Liver (tissue), 8 donors: ENCODE measurements at regions not wholly inside any gene's neighbourhood (a gene's known extent, or its start where the extent isn't known, plus 50 kb on each side); places are given as distances from the start of the nearest gene placed in this dataset.

Source experiments
- DNase-seq: peaks from one replicate; pipeline ENCODE4 v3.0.0-alpha.2; 2017; ENCODE audit warnings: low spot score
- H3K27ac ChIP-seq, 2 donors: one replicate each; pipeline ENCODE4 v1.7.0; 2013; ENCODE audit warnings: inconsistent platforms in 2 of 2, low read length in 2 of 2, control low read depth in 1 of 2, low read depth in 1 of 2, mild to moderate bottlenecking in 1 of 2
- H3K27me3 ChIP-seq, 4 donors: one replicate each; pipeline versions ENCODE4 v1.6.1 to v1.7.0; 2013; ENCODE audit warnings: low read length in 3 of 4, inconsistent platforms in 1 of 4, mild to moderate bottlenecking in 1 of 4, moderate library complexity in 1 of 4; ENCODE audit not compliant: control insufficient read depth in 4 of 4, insufficient read depth in 4 of 4
- H3K36me3 ChIP-seq, 4 donors: one replicate each; pipeline versions ENCODE4 v1.6.1 to v1.7.0; 2013; ENCODE audit warnings: low read length in 3 of 4, mild to moderate bottlenecking in 3 of 4, low read depth in 1 of 4, moderate library complexity in 1 of 4; ENCODE audit not compliant: control insufficient read depth in 4 of 4, insufficient read depth in 3 of 4
- H3K4me1 ChIP-seq, 4 donors: one replicate each; pipeline versions ENCODE4 v1.6.1 to v1.7.0; 2013; ENCODE audit warnings: low read length in 3 of 4, mild to moderate bottlenecking in 3 of 4, moderate library complexity in 1 of 4; ENCODE audit not compliant: control insufficient read depth in 4 of 4, insufficient read depth in 4 of 4
- H3K4me3 ChIP-seq, 3 donors: one replicate each; pipeline versions ENCODE4 v1.6.1 to v1.7.0; 2013; ENCODE audit warnings: low read length in 3 of 3, control low read depth in 1 of 3, low read depth in 1 of 3, mild to moderate bottlenecking in 1 of 3
- H3K9ac ChIP-seq, 2 donors: one replicate each; pipeline ENCODE4 v1.7.0; 2013; ENCODE audit warnings: low read length in 2 of 2, mild to moderate bottlenecking in 2 of 2, moderate library complexity in 2 of 2, control low read depth in 1 of 2, low read depth in 1 of 2
- H3K9me3 ChIP-seq, 4 donors: one replicate each; pipeline versions ENCODE4 v1.6.1 to v1.7.0; 2013; ENCODE audit warnings: low read length in 3 of 4; ENCODE audit not compliant: control insufficient read depth in 4 of 4
- ATF3 ChIP-seq: IDR thresholded peaks from 2 replicates; pipeline ENCODE4 v1.6.1; 2016; ENCODE audit warnings: antibody characterized with exemption
- CTCF ChIP-seq: fragments of 150-350 bp; IDR thresholded peaks from 2 replicates; pipeline ENCODE4 v1.5.1; 2017; ENCODE audit warnings: improper control_type of control experiment, low read depth, low read length; ENCODE audit not compliant: missing input control
- FOXA1 ChIP-seq: IDR thresholded peaks from 2 replicates; pipeline ENCODE4 v1.6.1; 2016; ENCODE audit warnings: antibody characterized with exemption
- FOXA2 ChIP-seq: IDR thresholded peaks from 2 replicates; pipeline ENCODE4 v1.6.1; 2016; ENCODE audit warnings: antibody characterized with exemption
- GABPA ChIP-seq, 2 donors: IDR thresholded peaks in 1 of 2; conservative IDR thresholded peaks in 1 of 2; 2 replicates each; pipeline ENCODE4 v1.6.1; 2016; ENCODE audit warnings: antibody characterized with exemption in 2 of 2, mild to moderate bottlenecking in 1 of 2, moderate library complexity in 1 of 2
- HNF4A ChIP-seq, 2 donors: conservative IDR thresholded peaks; 2 replicates each; pipeline ENCODE4 v1.6.1; 2016; ENCODE audit warnings: antibody characterized with exemption in 2 of 2, mild to moderate bottlenecking in 2 of 2
- HNF4G ChIP-seq: IDR thresholded peaks from 2 replicates; pipeline ENCODE4 v1.6.1; 2016; ENCODE audit warnings: antibody characterized with exemption
- JUND ChIP-seq, 2 donors: IDR thresholded peaks; 2 replicates each; pipeline ENCODE4 v1.6.1; 2016; ENCODE audit warnings: antibody characterized with exemption in 2 of 2
- MAX ChIP-seq: IDR thresholded peaks from 2 replicates; pipeline ENCODE4 v1.6.1; 2016; ENCODE audit warnings: antibody characterized with exemption
- NR2F2 ChIP-seq: IDR thresholded peaks from 2 replicates; pipeline ENCODE4 v1.6.1; 2016; ENCODE audit warnings: antibody characterized with exemption
- RAD21 ChIP-seq, 2 donors: IDR thresholded peaks; 2 replicates each; pipeline ENCODE4 v1.6.1; 2016; ENCODE audit warnings: antibody characterized with exemption in 2 of 2, mild to moderate bottlenecking in 2 of 2
- REST ChIP-seq: IDR thresholded peaks from 2 replicates; pipeline ENCODE4 v1.6.1; 2016; ENCODE audit warnings: antibody characterized with exemption, mild to moderate bottlenecking
- RXRA ChIP-seq, 2 donors: IDR thresholded peaks; 2 replicates each; pipeline ENCODE4 v1.6.1; 2017 to 2018; ENCODE audit warnings: antibody characterized with exemption in 2 of 2, mild to moderate bottlenecking in 1 of 2
- SP1 ChIP-seq: IDR thresholded peaks from 2 replicates; pipeline ENCODE4 v1.6.1; 2018; ENCODE audit warnings: antibody characterized with exemption, mild to moderate bottlenecking
- TAF1 ChIP-seq: conservative IDR thresholded peaks from 2 replicates; pipeline ENCODE4 v1.6.1; 2016; ENCODE audit warnings: antibody characterized with exemption, mild to moderate bottlenecking
- YY1 ChIP-seq: IDR thresholded peaks from 2 replicates; pipeline ENCODE4 v1.6.1; 2016; ENCODE audit warnings: antibody characterized with exemption, mild to moderate bottlenecking
- ZBTB33 ChIP-seq: IDR thresholded peaks from 2 replicates; pipeline ENCODE4 v1.6.1; 2016; ENCODE audit warnings: antibody characterized with exemption
- WGBS: extraction: QIAGEN DNeasy Blood & Tissue Kit; methylation state at CpG from one replicate; pipeline ENCODE4 v1.1.7; 2013; 5-methylcytosine and 5-hydroxymethylcytosine counted together
- donor health status: healthy.
- donor health status: healthy.
- donor health status: healthy.
- donor health status: healthy.
- donor health status: healthy.

GRCh38 chr4:98733601-98734000, 75.2 kb upstream of the TSPAN5 start:
- Histone ChIP-seq H3K9ac (no peak overlapping the region), H3K27ac (no peak overlapping the region), H3K36me3 (no peaks in the 10 kb centered on the region), H3K4me1 (no peaks in the 10 kb centered on the region), H3K9me3 (peaks cover 0 to 2% (median 0%) of the 10 kb centered on the region in 4 donors), H3K27me3 (no peaks in the 10 kb centered on the region), H3K4me3 (no peak overlapping the region)
- TF ChIP-seq TAF1: no peak
- no peak for TF ChIP-seq YY1
- no peak for TF ChIP-seq REST
- TF ChIP-seq RAD21 (IDR thresholded peaks at IDR 0.05): no peak
- TF ChIP-seq ATF3: no peak
- no peak for TF ChIP-seq FOXA1
- TF ChIP-seq CTCF: no peak
- no peak for TF ChIP-seq NR2F2
- no peak for TF ChIP-seq GABPA (IDR thresholded peaks at IDR 0.05 in 1 of 2, conservative IDR thresholded peaks at IDR 0.05 in 1 of 2)
- TF ChIP-seq JUND (IDR thresholded peaks at IDR 0.05): no peak
- no peak for TF ChIP-seq MAX
- TF ChIP-seq FOXA2: no peak
- no peak for TF ChIP-seq HNF4A (conservative IDR thresholded peaks at IDR 0.05)
- no peak for TF ChIP-seq HNF4G
- TF ChIP-seq SP1: no peak
- TF ChIP-seq RXRA (IDR thresholded peaks at IDR 0.05): no peak
- DNase-seq: no peak

- Histone ChIP-seq H3K9me3 (no peaks in the 10 kb centered on the region), H3K9ac (no peak overlapping the region), H3K4me1 (no peaks in the 10 kb centered on the region), H3K27me3 (no peaks in the 10 kb centered on the region), H3K36me3 (no peaks in the 10 kb centered on the region), H3K27ac (no peak overlapping the region), H3K4me3 (no peak overlapping the region)
- 76% methylated on average over 1 of the region's 1 CpG for WGBS
- DNase-seq: no peak
- TF ChIP-seq ZBTB33: no peak
- no peak for TF ChIP-seq NR2F2
Measured at GRCh38 chr4:98728871-98729270, 70.5 kb upstream of the TSPAN5 start.
